ENCODE measurements at regions not wholly inside any gene's neighbourhood (a gene's known extent, or its start where the extent isn't known, plus 50 kb on each side); places are given as distances from the start of the nearest gene placed in this dataset.

DNA sequence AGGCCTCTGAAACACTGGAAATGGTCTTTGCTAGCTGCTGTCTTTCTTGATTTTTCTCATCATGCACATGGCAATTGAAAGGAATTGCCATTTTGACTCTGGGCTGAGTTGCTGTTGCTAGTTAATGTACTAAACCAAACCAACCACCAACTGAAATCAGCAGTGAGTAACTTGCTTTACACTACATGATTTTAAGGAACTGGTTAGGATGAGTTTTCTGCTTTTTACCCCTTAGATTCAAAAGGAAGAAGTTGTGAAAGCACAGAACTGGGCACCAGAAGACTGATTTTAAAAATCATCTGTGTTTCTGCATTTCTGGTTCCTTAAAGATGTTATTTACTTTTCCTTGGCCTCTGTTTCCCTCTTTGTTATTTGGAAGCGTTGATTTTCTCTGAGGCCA lies 361.9 kb downstream of the HLX start:
- TF ChIP-seq TAF1 (IDR thresholded peaks at IDR 0.05; ENCODE audit: borderline replicate concordance, low read depth, low read length) (no peak), YY1 (IDR thresholded peaks at IDR 0.05; ENCODE audit: low read depth) (no peak), SMC3 (IDR thresholded peaks at IDR 0.05; ENCODE audit: low read depth, low read length) (no peak), POLR2AphosphoS5 (IDR thresholded peaks at IDR 0.05; ENCODE audit: low read depth, low read length) (no peak), FOXJ3 (CRISPR knock-in tag; IDR thresholded peaks at IDR 0.05) (no peak), RAD21 (IDR thresholded peaks at IDR 0.05; ENCODE audit: low read length) (no peak), TEAD4 (IDR thresholded peaks at IDR 0.05; ENCODE audit: borderline replicate concordance, insufficient read depth) (no peak), CHD2 (IDR thresholded peaks at IDR 0.05; ENCODE audit: low read length, partially characterized antibody) (no peak)
- TF ChIP-seq, protein P1, sequence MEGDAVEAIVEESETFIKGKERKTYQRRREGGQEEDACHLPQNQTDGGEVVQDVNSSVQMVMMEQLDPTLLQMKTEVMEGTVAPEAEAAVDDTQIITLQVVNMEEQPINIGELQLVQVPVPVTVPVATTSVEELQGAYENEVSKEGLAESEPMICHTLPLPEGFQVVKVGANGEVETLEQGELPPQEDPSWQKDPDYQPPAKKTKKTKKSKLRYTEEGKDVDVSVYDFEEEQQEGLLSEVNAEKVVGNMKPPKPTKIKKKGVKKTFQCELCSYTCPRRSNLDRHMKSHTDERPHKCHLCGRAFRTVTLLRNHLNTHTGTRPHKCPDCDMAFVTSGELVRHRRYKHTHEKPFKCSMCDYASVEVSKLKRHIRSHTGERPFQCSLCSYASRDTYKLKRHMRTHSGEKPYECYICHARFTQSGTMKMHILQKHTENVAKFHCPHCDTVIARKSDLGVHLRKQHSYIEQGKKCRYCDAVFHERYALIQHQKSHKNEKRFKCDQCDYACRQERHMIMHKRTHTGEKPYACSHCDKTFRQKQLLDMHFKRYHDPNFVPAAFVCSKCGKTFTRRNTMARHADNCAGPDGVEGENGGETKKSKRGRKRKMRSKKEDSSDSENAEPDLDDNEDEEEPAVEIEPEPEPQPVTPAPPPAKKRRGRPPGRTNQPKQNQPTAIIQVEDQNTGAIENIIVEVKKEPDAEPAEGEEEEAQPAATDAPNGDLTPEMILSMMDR (IDR thresholded peaks at IDR 0.05) = no peak
- TF ChIP-seq, protein P2, sequence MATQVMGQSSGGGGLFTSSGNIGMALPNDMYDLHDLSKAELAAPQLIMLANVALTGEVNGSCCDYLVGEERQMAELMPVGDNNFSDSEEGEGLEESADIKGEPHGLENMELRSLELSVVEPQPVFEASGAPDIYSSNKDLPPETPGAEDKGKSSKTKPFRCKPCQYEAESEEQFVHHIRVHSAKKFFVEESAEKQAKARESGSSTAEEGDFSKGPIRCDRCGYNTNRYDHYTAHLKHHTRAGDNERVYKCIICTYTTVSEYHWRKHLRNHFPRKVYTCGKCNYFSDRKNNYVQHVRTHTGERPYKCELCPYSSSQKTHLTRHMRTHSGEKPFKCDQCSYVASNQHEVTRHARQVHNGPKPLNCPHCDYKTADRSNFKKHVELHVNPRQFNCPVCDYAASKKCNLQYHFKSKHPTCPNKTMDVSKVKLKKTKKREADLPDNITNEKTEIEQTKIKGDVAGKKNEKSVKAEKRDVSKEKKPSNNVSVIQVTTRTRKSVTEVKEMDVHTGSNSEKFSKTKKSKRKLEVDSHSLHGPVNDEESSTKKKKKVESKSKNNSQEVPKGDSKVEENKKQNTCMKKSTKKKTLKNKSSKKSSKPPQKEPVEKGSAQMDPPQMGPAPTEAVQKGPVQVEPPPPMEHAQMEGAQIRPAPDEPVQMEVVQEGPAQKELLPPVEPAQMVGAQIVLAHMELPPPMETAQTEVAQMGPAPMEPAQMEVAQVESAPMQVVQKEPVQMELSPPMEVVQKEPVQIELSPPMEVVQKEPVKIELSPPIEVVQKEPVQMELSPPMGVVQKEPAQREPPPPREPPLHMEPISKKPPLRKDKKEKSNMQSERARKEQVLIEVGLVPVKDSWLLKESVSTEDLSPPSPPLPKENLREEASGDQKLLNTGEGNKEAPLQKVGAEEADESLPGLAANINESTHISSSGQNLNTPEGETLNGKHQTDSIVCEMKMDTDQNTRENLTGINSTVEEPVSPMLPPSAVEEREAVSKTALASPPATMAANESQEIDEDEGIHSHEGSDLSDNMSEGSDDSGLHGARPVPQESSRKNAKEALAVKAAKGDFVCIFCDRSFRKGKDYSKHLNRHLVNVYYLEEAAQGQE (IDR thresholded peaks at IDR 0.05; ENCODE audit: low read depth, low read length) = no peak
- TF ChIP-seq, protein P3, sequence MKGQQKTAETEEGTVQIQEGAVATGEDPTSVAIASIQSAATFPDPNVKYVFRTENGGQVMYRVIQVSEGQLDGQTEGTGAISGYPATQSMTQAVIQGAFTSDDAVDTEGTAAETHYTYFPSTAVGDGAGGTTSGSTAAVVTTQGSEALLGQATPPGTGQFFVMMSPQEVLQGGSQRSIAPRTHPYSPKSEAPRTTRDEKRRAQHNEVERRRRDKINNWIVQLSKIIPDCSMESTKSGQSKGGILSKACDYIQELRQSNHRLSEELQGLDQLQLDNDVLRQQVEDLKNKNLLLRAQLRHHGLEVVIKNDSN (IDR thresholded peaks at IDR 0.05; ENCODE audit: borderline replicate concordance, low read depth) = no peak
- TF ChIP-seq, protein P4, sequence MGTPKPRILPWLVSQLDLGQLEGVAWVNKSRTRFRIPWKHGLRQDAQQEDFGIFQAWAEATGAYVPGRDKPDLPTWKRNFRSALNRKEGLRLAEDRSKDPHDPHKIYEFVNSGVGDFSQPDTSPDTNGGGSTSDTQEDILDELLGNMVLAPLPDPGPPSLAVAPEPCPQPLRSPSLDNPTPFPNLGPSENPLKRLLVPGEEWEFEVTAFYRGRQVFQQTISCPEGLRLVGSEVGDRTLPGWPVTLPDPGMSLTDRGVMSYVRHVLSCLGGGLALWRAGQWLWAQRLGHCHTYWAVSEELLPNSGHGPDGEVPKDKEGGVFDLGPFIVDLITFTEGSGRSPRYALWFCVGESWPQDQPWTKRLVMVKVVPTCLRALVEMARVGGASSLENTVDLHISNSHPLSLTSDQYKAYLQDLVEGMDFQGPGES (IDR thresholded peaks at IDR 0.05; ENCODE audit: low read depth, low read length) = no peak
